Activated T-helper 1 cell treated with anti-CD3 and anti-CD28 coated beads, Interleukin-12 subunit alpha, Interleukin-12 subunit beta, Interleukin-2, Interleukin-4 antibody, amounts not matched to agents 30 ng/mL and 10 ng/mL and 1 ng/mL, durations not matched to agents 14 hours and 24 hours and 36 hours (primary cell): ENCODE measurements at regions not wholly inside any gene's neighbourhood (a gene's known extent, or its start where the extent isn't known, plus 50 kb on each side); places are given as distances from the start of the nearest gene placed in this dataset.

Experiments used
- DNase-seq: peaks from one replicate; pipeline ENCODE4 v3.0.0; 2021; ENCODE audit warnings: low spot score
- H3K27ac Mint-ChIP-seq: one replicate; pipeline ENCODE4 v1.8.0; 2021; ENCODE audit warnings: mild to moderate bottlenecking, mixed read lengths
- H3K27me3 Mint-ChIP-seq: one replicate; pipeline ENCODE4 v1.8.0; 2022; ENCODE audit warnings: mild to moderate bottlenecking, moderate library complexity, mixed read lengths; ENCODE audit not compliant: insufficient read depth
- H3K36me3 Mint-ChIP-seq: one replicate; pipeline ENCODE4 v1.8.0; 2021; ENCODE audit warnings: low read depth, mixed read lengths
- H3K4me1 Mint-ChIP-seq: one replicate; pipeline ENCODE4 v1.8.0; 2021; ENCODE audit warnings: low read depth, mixed read lengths
- H3K4me3 Mint-ChIP-seq: one replicate; pipeline ENCODE4 v1.8.0; 2021; ENCODE audit warnings: mild to moderate bottlenecking, moderate library complexity, mixed read lengths
- H3K9me3 Mint-ChIP-seq: one replicate; pipeline ENCODE4 v1.8.0; 2021; ENCODE audit warnings: mixed read lengths
- intact Hi-C: fragments of 100-400 bp; cut with micrococcal nuclease; formaldehyde crosslinking; loops from one replicate; pipeline ENCODE4 v1.15.1; 2024

- Mint-ChIP-seq H3K4me1 (no peaks in the 10 kb centered on the region), H3K9me3 (no peaks in the 10 kb centered on the region), H3K36me3 (no peaks in the 10 kb centered on the region), H3K4me3 (no peak overlapping the region), H3K27me3 (no peaks in the 10 kb centered on the region), H3K27ac (no peak overlapping the region)
- intact Hi-C loops = no loop called here
- no peak for DNase-seq
Observed at GRCh38 chrX:112577146-112577545, 102.6 kb downstream of the LHFPL1 start.

- Mint-ChIP-seq H3K27me3 (no peaks in the 10 kb centered on the region), H3K9me3 (peaks cover under 1% of the 10 kb centered on the region), H3K4me3 (no peak overlapping the region), H3K4me1 (no peaks in the 10 kb centered on the region), H3K36me3 (no peaks in the 10 kb centered on the region), H3K27ac (no peak overlapping the region)
- intact Hi-C loops = no loop called here
- DNase-seq = no peak
Observed at GRCh38 chrX:112571388-112571787, 108.3 kb downstream of the LHFPL1 start.

GRCh38 chrX:112555831-112556230 is 123.9 kb downstream of the LHFPL1 start:
- Mint-ChIP-seq H3K36me3 (no peaks in the 10 kb centered on the region), H3K4me3 (no peak overlapping the region), H3K9me3 (no peaks in the 10 kb centered on the region), H3K4me1 (no peaks in the 10 kb centered on the region), H3K27me3 (no peaks in the 10 kb centered on the region), H3K27ac (no peak overlapping the region)
- no peak for DNase-seq
- intact Hi-C loops = no loop called here

- Mint-ChIP-seq H3K27ac (no peak overlapping the region), H3K36me3 (no peaks in the 10 kb centered on the region), H3K4me1 (no peaks in the 10 kb centered on the region), H3K4me3 (no peak overlapping the region), H3K27me3 (no peaks in the 10 kb centered on the region), H3K9me3 (no peaks in the 10 kb centered on the region)
- intact Hi-C loops = no loop called here
- no peak for DNase-seq
Observed at GRCh38 chrX:112545051-112545450, 134.7 kb downstream of the LHFPL1 start.

GRCh38 chrX:112536544-112536943 is 143.2 kb downstream of the LHFPL1 start:
- H3K4me3 Mint-ChIP-seq = no peak overlapping the region
- no peaks in the 10 kb centered on the region for H3K4me1 Mint-ChIP-seq
- H3K27ac Mint-ChIP-seq = no peak overlapping the region
- no peaks in the 10 kb centered on the region for H3K9me3 Mint-ChIP-seq
- intact Hi-C loops = no loop called here
- DNase-seq = no peak
- H3K27me3 Mint-ChIP-seq = no peaks in the 10 kb centered on the region
- no peaks in the 10 kb centered on the region for H3K36me3 Mint-ChIP-seq

DNA sequence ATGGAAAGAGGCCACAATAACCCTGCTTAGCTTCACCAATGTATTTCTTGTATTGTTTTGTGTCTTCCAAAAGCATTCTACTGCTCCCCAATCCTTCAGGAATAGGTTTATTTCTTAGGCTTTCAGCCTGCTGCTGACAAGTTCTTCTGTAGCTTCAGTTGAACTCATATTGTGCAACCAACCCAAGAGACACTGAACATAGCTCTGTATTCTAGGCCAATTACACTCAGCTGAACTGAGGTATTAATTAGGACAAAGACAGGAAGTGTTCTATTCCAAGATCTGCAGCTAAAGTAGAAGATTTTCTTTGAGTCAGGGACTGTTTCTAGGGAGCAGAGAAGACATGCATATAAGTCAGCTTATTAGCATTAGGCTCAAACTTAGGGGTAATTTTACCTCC is 151.8 kb downstream of the LHFPL1 start:
- no peaks in the 10 kb centered on the region for H3K9me3 Mint-ChIP-seq
- H3K4me1 Mint-ChIP-seq = no peaks in the 10 kb centered on the region
- no peaks in the 10 kb centered on the region for H3K36me3 Mint-ChIP-seq
- no peaks in the 10 kb centered on the region for H3K27me3 Mint-ChIP-seq
- DNase-seq = no peak
- no peak overlapping the region for H3K27ac Mint-ChIP-seq
- intact Hi-C loops = no loop called here
- H3K4me3 Mint-ChIP-seq = no peak overlapping the region

GRCh38 chrX:112521676-112522075 is 158.1 kb downstream of the LHFPL1 start:
- H3K36me3 Mint-ChIP-seq = no peaks in the 10 kb centered on the region
- no peaks in the 10 kb centered on the region for H3K4me1 Mint-ChIP-seq
- no peak overlapping the region for H3K4me3 Mint-ChIP-seq
- no peaks in the 10 kb centered on the region for H3K9me3 Mint-ChIP-seq
- intact Hi-C loops = no loop called here
- no peaks in the 10 kb centered on the region for H3K27me3 Mint-ChIP-seq
- DNase-seq = no peak
- no peak overlapping the region for H3K27ac Mint-ChIP-seq

DNA sequence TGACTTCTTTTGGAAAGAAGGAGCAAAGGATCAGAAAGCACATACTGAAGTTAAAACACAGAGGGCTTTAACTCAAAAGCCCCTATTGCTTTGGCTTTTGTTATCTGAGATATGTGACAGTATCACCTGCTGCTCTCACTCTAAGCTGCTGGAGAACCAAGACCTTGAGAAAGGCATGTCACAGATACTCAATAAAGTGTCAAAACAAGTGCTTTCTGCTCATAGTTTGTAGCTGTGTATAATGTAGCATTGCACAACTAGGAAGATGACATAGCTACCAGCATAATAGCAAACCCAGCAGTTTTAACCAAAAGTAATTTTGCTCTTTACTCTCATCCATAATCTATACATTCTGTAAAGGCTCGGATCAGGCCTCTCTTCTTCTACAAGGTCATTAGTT is 159.6 kb downstream of the LHFPL1 start:
- Mint-ChIP-seq H3K27ac (no peak overlapping the region), H3K9me3 (no peaks in the 10 kb centered on the region), H3K36me3 (no peaks in the 10 kb centered on the region), H3K4me3 (no peak overlapping the region), H3K27me3 (no peaks in the 10 kb centered on the region), H3K4me1 (no peaks in the 10 kb centered on the region)
- intact Hi-C loops = no loop called here
- no peak for DNase-seq

DNA sequence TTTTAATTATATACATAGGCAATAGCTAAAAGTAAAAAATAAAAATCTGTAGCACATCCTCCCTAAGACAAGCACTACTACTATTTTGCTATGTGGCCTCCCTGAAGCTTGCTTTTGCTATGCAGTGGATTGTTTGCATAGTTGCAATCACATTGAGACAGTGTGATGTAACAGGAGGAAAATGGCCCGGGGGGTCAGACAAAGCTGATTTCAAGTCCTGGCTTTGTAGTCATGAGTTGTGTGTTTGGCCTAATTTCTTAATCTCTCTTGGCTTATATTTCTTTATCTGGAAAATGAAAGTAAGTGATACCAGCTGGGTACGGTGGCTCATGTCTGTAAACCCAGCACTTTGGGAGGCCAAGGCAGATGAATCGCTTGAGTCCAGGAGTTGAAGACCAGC is 166.6 kb downstream of the LHFPL1 start:
- intact Hi-C loops = no loop called here
- Mint-ChIP-seq H3K27me3 (no peaks in the 10 kb centered on the region), H3K36me3 (no peaks in the 10 kb centered on the region), H3K4me3 (no peak overlapping the region), H3K9me3 (peaks cover 6% of the 10 kb centered on the region), H3K4me1 (no peaks in the 10 kb centered on the region), H3K27ac (no peak overlapping the region)
- DNase-seq = no peak

DNA sequence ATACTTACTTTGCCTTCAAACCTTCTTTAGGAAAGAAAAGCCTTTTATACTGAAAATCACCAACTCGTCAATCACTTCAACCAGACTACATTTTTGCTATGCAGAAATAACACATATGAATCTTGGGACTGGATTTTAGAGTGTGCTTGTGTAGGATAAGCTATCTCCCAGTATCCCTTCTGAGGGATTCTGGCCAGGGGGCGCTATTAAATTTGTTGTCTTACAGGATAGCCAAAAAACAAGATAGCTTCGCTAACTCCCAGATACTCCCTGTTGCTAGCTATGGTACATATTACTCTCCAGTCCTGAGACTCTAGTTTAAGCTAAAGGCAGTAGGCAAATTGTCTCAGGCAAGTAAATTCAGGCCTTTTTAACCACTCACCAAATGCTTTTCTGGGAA is 167.2 kb downstream of the LHFPL1 start:
- Mint-ChIP-seq H3K4me3 (no peak overlapping the region), H3K36me3 (no peaks in the 10 kb centered on the region), H3K27ac (no peak overlapping the region), H3K27me3 (no peaks in the 10 kb centered on the region), H3K9me3 (peaks cover 6% of the 10 kb centered on the region), H3K4me1 (no peaks in the 10 kb centered on the region)
- no peak for DNase-seq
- intact Hi-C loops = no loop called here

DNA sequence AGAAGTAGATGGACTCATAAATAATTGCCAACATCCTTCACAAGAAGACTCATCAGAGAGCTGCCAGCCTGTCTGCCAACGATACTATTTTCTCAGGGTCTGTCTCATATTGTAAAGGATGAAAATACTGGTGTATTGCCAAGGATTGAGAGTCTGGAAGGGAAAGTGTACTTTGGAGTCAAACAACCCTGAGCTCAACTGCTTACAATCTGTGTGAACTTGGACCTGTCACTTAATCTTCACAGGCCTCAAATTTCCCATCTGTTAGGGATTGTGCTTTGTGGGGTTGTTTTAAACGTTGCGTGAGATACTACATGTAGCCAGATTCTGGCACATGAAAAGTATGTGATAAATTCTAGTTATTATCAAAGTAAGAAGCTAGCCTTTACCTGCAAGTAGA is 169.1 kb downstream of the LHFPL1 start:
- Mint-ChIP-seq H3K9me3 (peaks cover 6% of the 10 kb centered on the region), H3K27me3 (no peaks in the 10 kb centered on the region), H3K4me1 (no peaks in the 10 kb centered on the region), H3K36me3 (no peaks in the 10 kb centered on the region), H3K4me3 (no peak overlapping the region), H3K27ac (no peak overlapping the region)
- no peak for DNase-seq
- intact Hi-C loops = no loop called here

DNA sequence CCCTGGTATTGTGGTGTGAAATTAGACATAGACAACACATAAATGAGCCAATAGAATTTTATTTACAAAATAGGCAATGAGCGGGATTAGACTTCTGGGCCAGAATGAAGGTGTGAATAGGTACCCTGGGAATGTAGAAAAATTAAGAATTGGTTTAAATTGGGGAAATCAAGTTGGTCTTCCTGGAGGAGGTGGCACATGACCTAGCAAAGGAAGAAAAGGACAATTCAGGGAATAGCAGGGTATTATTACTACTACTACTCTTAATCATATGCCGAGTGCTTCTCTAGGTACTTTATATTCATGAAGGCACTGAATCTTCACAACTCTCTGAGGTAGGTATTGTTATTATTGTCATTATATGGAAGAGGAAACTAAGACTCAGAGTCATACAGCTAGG is 202.1 kb downstream of the LHFPL1 start:
- Mint-ChIP-seq H3K4me3 (no peak overlapping the region), H3K27ac (no peak overlapping the region), H3K9me3 (no peaks in the 10 kb centered on the region), H3K27me3 (no peaks in the 10 kb centered on the region), H3K4me1 (no peaks in the 10 kb centered on the region), H3K36me3 (no peaks in the 10 kb centered on the region)
- DNase-seq = no peak
- intact Hi-C loops = no loop called here

- intact Hi-C loops = no loop called here
- no peak for DNase-seq
- H3K27ac Mint-ChIP-seq = no peak overlapping the region
- no peak overlapping the region for H3K4me3 Mint-ChIP-seq
- H3K36me3 Mint-ChIP-seq = no peaks in the 10 kb centered on the region
- H3K9me3 Mint-ChIP-seq = no peaks in the 10 kb centered on the region
- H3K27me3 Mint-ChIP-seq = no peaks in the 10 kb centered on the region
- H3K4me1 Mint-ChIP-seq = no peaks in the 10 kb centered on the region
Observed at GRCh38 chrX:112473654-112474053, 206.1 kb downstream of the LHFPL1 start.

DNA sequence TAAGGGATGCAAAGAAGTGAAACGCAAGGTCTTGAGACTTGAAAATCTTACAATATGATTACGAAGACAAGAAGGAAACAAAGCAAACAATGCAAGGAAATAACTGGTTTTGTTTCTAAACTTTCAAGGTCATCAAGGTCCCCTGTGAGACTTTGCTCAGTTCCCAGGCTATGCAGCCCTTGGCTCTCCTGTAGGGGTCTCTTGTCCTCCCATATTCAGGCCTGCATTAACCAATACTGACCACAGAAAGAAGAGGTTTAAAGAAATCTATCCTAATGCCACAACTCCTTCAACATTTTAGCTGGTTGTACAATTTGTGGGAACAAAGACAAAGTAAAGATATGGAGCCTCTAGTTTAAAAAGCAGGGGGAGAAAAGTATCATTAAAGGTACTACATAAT is 209.2 kb downstream of the LHFPL1 start:
- Mint-ChIP-seq H3K9me3 (no peaks in the 10 kb centered on the region), H3K36me3 (no peaks in the 10 kb centered on the region), H3K4me3 (no peak overlapping the region), H3K4me1 (no peaks in the 10 kb centered on the region), H3K27ac (no peak overlapping the region), H3K27me3 (no peaks in the 10 kb centered on the region)
- intact Hi-C loops = no loop called here
- no peak for DNase-seq
